ENCODE measurements at regions not wholly inside any gene's neighbourhood (a gene's known extent, or its start where the extent isn't known, plus 50 kb on each side); places are given as distances from the start of the nearest gene placed in this dataset.
"Not testable (repeated sequence)": the region's sequence is repeated elsewhere in the genome, so short reads cannot be mapped to it uniquely, and the experiment has no call there.

DNA sequence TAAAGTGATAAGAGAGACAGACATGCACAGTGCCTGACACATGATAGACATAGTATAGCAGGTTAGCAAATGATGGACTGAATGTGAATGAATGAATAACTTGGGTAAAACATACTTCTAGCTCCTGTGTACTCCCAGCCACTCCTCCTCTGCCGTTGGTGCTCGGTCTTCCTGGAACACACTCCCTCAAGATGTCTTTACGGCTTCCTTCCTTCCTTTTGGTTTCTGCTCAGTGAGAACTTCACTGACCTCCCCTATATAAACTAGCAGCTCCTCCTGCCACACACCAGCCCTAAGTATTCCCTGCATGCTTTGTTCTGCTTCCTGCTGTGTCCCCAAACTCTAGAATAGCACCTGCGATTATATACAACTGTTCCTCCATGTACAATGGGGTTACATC, 50.2 kb downstream of the RAD54L2 start:
- no peak overlapping the region for H3K9ac ChIP-seq (ENCODE audit: low read length)
- H3K4me3 ChIP-seq (ENCODE audit: low read length), result no peak overlapping the region
- no peak overlapping the region for H2BK120ac ChIP-seq (ENCODE audit: low read depth, low read length)
- H3K27ac ChIP-seq (ENCODE audit: low read depth, low read length), result no peak overlapping the region
- H2BK15ac ChIP-seq (replicated peaks; ENCODE audit: low read depth), result no peak overlapping the region
- H3K56ac ChIP-seq (ENCODE audit: low read length), result no peak overlapping the region
- H3K4ac ChIP-seq (ENCODE audit: low read depth, low read length), result no peak overlapping the region
- H2AK5ac ChIP-seq (ENCODE audit: low read length), result no peak overlapping the region
- peaks cover 1% of the 10 kb centered on the region for H3K36me3 ChIP-seq (ENCODE audit: control insufficient read depth, insufficient read depth, low read length)
- DNase-seq, result no peak
- H4K8ac ChIP-seq (ENCODE audit: low read depth, low read length), result no peak overlapping the region
- H3K79me1 ChIP-seq (ENCODE audit: low read length), result peaks cover 6% of the 10 kb centered on the region
- H2BK5ac ChIP-seq (ENCODE audit: low read length), result no peak overlapping the region
- no peak overlapping the region for H3K18ac ChIP-seq (ENCODE audit: low read length)
- H3K4me2 ChIP-seq (ENCODE audit: low read length), result no peak overlapping the region
- H3K23ac ChIP-seq (ENCODE audit: low read length), result no peak overlapping the region
- H3K27me3 ChIP-seq (ENCODE audit: insufficient read depth, low read length, poor library complexity), result no peaks in the 10 kb centered on the region
- no peaks in the 10 kb centered on the region for H3K79me2 ChIP-seq (ENCODE audit: control insufficient read depth, insufficient read depth, low read length)
- H3K4me1 ChIP-seq (ENCODE audit: control insufficient read depth, low read depth, low read length), result no peaks in the 10 kb centered on the region
- no peak overlapping the region for H4K5ac ChIP-seq (ENCODE audit: low read length)
- no CpG with 5 or more reads among the region's 4 CpGs for WGBS (ENCODE audit: extremely low coverage, insufficient coverage, low lambda C conversion rate)

- H3K79me2 ChIP-seq (ENCODE audit: control insufficient read depth, insufficient read depth, low read length), result no peaks in the 10 kb centered on the region
- no CpG with 5 or more reads among the region's 5 CpGs for WGBS (ENCODE audit: extremely low coverage, insufficient coverage, low lambda C conversion rate)
- no peak overlapping the region for H3K4me2 ChIP-seq (ENCODE audit: low read length)
- H3K23ac ChIP-seq (ENCODE audit: low read length), result no peak overlapping the region
- H3K9ac ChIP-seq (ENCODE audit: low read length), result no peak overlapping the region
- no peak overlapping the region for H3K4ac ChIP-seq (ENCODE audit: low read depth, low read length)
- H3K56ac ChIP-seq (ENCODE audit: low read length), result no peak overlapping the region
- H4K8ac ChIP-seq (ENCODE audit: low read depth, low read length), result no peak overlapping the region
- no peak overlapping the region for H2BK120ac ChIP-seq (ENCODE audit: low read depth, low read length)
- DNase-seq, result no peak
- peaks cover 6% of the 10 kb centered on the region for H3K79me1 ChIP-seq (ENCODE audit: low read length)
- H4K5ac ChIP-seq (ENCODE audit: low read length), result no peak overlapping the region
- no peaks in the 10 kb centered on the region for H3K4me1 ChIP-seq (ENCODE audit: control insufficient read depth, low read depth, low read length)
- no peaks in the 10 kb centered on the region for H3K27me3 ChIP-seq (ENCODE audit: insufficient read depth, low read length, poor library complexity)
- H3K27ac ChIP-seq (ENCODE audit: low read depth, low read length), result no peak overlapping the region
- no peak overlapping the region for H3K18ac ChIP-seq (ENCODE audit: low read length)
- H3K36me3 ChIP-seq (ENCODE audit: control insufficient read depth, insufficient read depth, low read length), result peaks cover 3% of the 10 kb centered on the region
- no peak overlapping the region for H2AK5ac ChIP-seq (ENCODE audit: low read length)
- H2BK5ac ChIP-seq (ENCODE audit: low read length), result no peak overlapping the region
- H2BK15ac ChIP-seq (replicated peaks; ENCODE audit: low read depth), result no peak overlapping the region
- H3K4me3 ChIP-seq (ENCODE audit: low read length), result no peak overlapping the region
Measured at GRCh38 chr3:51591231-51591630, 52.7 kb downstream of the RAD54L2 start.

GRCh38 chr3:51593697-51594096, 55.2 kb downstream of the RAD54L2 start:
- Histone ChIP-seq H2BK5ac (ENCODE audit: low read length) (no peak overlapping the region), H3K9ac (ENCODE audit: low read length) (no peak overlapping the region), H3K79me2 (ENCODE audit: control insufficient read depth, insufficient read depth, low read length) (no peaks in the 10 kb centered on the region), H2BK120ac (ENCODE audit: low read depth, low read length) (no peak overlapping the region), H3K4me2 (ENCODE audit: low read length) (no peak overlapping the region), H3K4ac (ENCODE audit: low read depth, low read length) (no peak overlapping the region), H3K4me1 (ENCODE audit: control insufficient read depth, low read depth, low read length) (no peaks in the 10 kb centered on the region), H2AK5ac (ENCODE audit: low read length) (no peak overlapping the region), H3K23ac (ENCODE audit: low read length) (no peak overlapping the region), H3K27me3 (ENCODE audit: insufficient read depth, low read length, poor library complexity) (no peaks in the 10 kb centered on the region), H3K4me3 (ENCODE audit: low read length) (no peak overlapping the region), H3K27ac (ENCODE audit: low read depth, low read length) (no peak overlapping the region), H4K5ac (ENCODE audit: low read length) (no peak overlapping the region), H2BK15ac (replicated peaks; ENCODE audit: low read depth) (no peak overlapping the region), H3K56ac (ENCODE audit: low read length) (no peak overlapping the region), H3K18ac (ENCODE audit: low read length) (no peak overlapping the region), H3K36me3 (ENCODE audit: control insufficient read depth, insufficient read depth, low read length) (peaks cover 3% of the 10 kb centered on the region), H3K79me1 (ENCODE audit: low read length) (peaks cover 6% of the 10 kb centered on the region), H4K8ac (ENCODE audit: low read depth, low read length) (no peak overlapping the region)
- WGBS (ENCODE audit: extremely low coverage, insufficient coverage, low lambda C conversion rate), result no CpG with 5 or more reads among the region's 4 CpGs
- no peak for DNase-seq

GRCh38 chr3:51599638-51600037, 61.1 kb downstream of the RAD54L2 start:
- WGBS (ENCODE audit: extremely low coverage, insufficient coverage, low lambda C conversion rate), result no CpG with 5 or more reads among the region's 8 CpGs
- not testable (repeated sequence) for H3K56ac ChIP-seq (ENCODE audit: low read length); H2AK5ac ChIP-seq (ENCODE audit: low read length); H2BK15ac ChIP-seq (replicated peaks; ENCODE audit: low read depth); H3K4me1 ChIP-seq (ENCODE audit: control insufficient read depth, low read depth, low read length); H3K79me2 ChIP-seq (ENCODE audit: control insufficient read depth, insufficient read depth, low read length); H2BK5ac ChIP-seq (ENCODE audit: low read length); H3K23ac ChIP-seq (ENCODE audit: low read length); H3K27ac ChIP-seq (ENCODE audit: low read depth, low read length); DNase-seq; H3K9ac ChIP-seq (ENCODE audit: low read length); H4K5ac ChIP-seq (ENCODE audit: low read length); H3K27me3 ChIP-seq (ENCODE audit: insufficient read depth, low read length, poor library complexity); H3K4ac ChIP-seq (ENCODE audit: low read depth, low read length); H3K36me3 ChIP-seq (ENCODE audit: control insufficient read depth, insufficient read depth, low read length); H3K4me2 ChIP-seq (ENCODE audit: low read length); H4K8ac ChIP-seq (ENCODE audit: low read depth, low read length); H3K79me1 ChIP-seq (ENCODE audit: low read length); H2BK120ac ChIP-seq (ENCODE audit: low read depth, low read length); H3K4me3 ChIP-seq (ENCODE audit: low read length); H3K18ac ChIP-seq (ENCODE audit: low read length)

- Histone ChIP-seq H3K56ac (ENCODE audit: low read length) (no peak overlapping the region), H3K27me3 (ENCODE audit: insufficient read depth, low read length, poor library complexity) (no peaks in the 10 kb centered on the region)
Measured at GRCh38 chr3:51604212-51604611, 65.7 kb downstream of the RAD54L2 start.

GRCh38 chr3:51605938-51606337, 65.1 kb upstream of the TEX264 start:
- no peak overlapping the region for H3K56ac ChIP-seq (ENCODE audit: low read length)
- DNase-seq, result no peak
- no peak overlapping the region for H3K23ac ChIP-seq (ENCODE audit: low read length)
- H4K8ac ChIP-seq (ENCODE audit: low read depth, low read length), result no peak overlapping the region
- no peaks in the 10 kb centered on the region for H3K4me1 ChIP-seq (ENCODE audit: control insufficient read depth, low read depth, low read length)
- no peak overlapping the region for H2BK15ac ChIP-seq (replicated peaks; ENCODE audit: low read depth)
- no peak overlapping the region for H3K4me3 ChIP-seq (ENCODE audit: low read length)
- no peaks in the 10 kb centered on the region for H3K36me3 ChIP-seq (ENCODE audit: control insufficient read depth, insufficient read depth, low read length)
- H3K18ac ChIP-seq (ENCODE audit: low read length), result no peak overlapping the region
- peaks cover 4% of the 10 kb centered on the region for H3K79me1 ChIP-seq (ENCODE audit: low read length)
- H3K4ac ChIP-seq (ENCODE audit: low read depth, low read length), result no peak overlapping the region
- no peak overlapping the region for H2BK5ac ChIP-seq (ENCODE audit: low read length)
- no CpG with 5 or more reads among the region's 3 CpGs for WGBS (ENCODE audit: extremely low coverage, insufficient coverage, low lambda C conversion rate)
- no peak overlapping the region for H2BK120ac ChIP-seq (ENCODE audit: low read depth, low read length)
- H2AK5ac ChIP-seq (ENCODE audit: low read length), result no peak overlapping the region
- H3K27me3 ChIP-seq (ENCODE audit: insufficient read depth, low read length, poor library complexity), result no peaks in the 10 kb centered on the region
- H3K27ac ChIP-seq (ENCODE audit: low read depth, low read length), result no peak overlapping the region
- no peak overlapping the region for H3K9ac ChIP-seq (ENCODE audit: low read length)
- H4K5ac ChIP-seq (ENCODE audit: low read length), result no peak overlapping the region
- H3K4me2 ChIP-seq (ENCODE audit: low read length), result no peak overlapping the region
- no peaks in the 10 kb centered on the region for H3K79me2 ChIP-seq (ENCODE audit: control insufficient read depth, insufficient read depth, low read length)

More at GRCh38 chr3:51604212-51604611, 65.7 kb downstream of the RAD54L2 start:
- peaks cover 4% of the 10 kb centered on the region for H3K79me1 ChIP-seq (ENCODE audit: low read length)
- DNase-seq, result no peak
- H4K8ac ChIP-seq (ENCODE audit: low read depth, low read length), result no peak overlapping the region
- H2BK120ac ChIP-seq (ENCODE audit: low read depth, low read length), result no peak overlapping the region
- no peak overlapping the region for H3K4me2 ChIP-seq (ENCODE audit: low read length)
- no peaks in the 10 kb centered on the region for H3K4me1 ChIP-seq (ENCODE audit: control insufficient read depth, low read depth, low read length)
- H2BK5ac ChIP-seq (ENCODE audit: low read length), result no peak overlapping the region
- no peak overlapping the region for H3K27ac ChIP-seq (ENCODE audit: low read depth, low read length)
- H3K79me2 ChIP-seq (ENCODE audit: control insufficient read depth, insufficient read depth, low read length), result no peaks in the 10 kb centered on the region
- no CpG with 5 or more reads among the region's 1 CpG for WGBS (ENCODE audit: extremely low coverage, insufficient coverage, low lambda C conversion rate)
- H3K4ac ChIP-seq (ENCODE audit: low read depth, low read length), result no peak overlapping the region
- no peaks in the 10 kb centered on the region for H3K36me3 ChIP-seq (ENCODE audit: control insufficient read depth, insufficient read depth, low read length)
- no peak overlapping the region for H3K23ac ChIP-seq (ENCODE audit: low read length)
- H2BK15ac ChIP-seq (replicated peaks; ENCODE audit: low read depth), result no peak overlapping the region
- H2AK5ac ChIP-seq (ENCODE audit: low read length), result no peak overlapping the region
- no peak overlapping the region for H3K9ac ChIP-seq (ENCODE audit: low read length)
- H4K5ac ChIP-seq (ENCODE audit: low read length), result no peak overlapping the region
- H3K4me3 ChIP-seq (ENCODE audit: low read length), result no peak overlapping the region
- H3K18ac ChIP-seq (ENCODE audit: low read length), result no peak overlapping the region
